ENCODE measurements at regions not wholly inside any gene's neighbourhood (a gene's known extent, or its start where the extent isn't known, plus 50 kb on each side); places are given as distances from the start of the nearest gene placed in this dataset.
A peak's percentile ranks its signal among the peaks of the same experiment; 100 is the strongest.

DNA sequence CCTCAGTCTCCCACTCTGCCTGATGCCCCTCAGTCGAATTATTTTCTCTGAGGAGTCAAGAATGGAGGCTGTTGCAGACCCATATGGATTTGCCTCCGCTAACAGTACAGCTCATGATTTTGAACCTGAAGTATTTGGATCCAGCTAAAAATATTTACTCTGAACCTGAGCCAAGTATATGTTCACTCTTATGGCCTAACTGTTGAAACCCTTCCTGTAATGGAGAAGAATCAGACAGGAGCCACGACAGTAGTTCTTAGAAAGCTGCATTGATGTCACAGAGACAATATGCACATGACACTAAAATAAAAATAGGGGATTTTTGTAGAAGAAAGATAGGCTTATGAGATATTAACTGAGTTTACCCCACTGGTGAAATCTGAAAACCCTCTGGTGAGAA lies 1128.3 kb upstream of the FLRT2 start:
- no peaks in the 10 kb centered on the region for H3K27me3 Mint-ChIP-seq (ENCODE audit: insufficient read depth, unreplicated experiment)
- Histone ChIP-seq H3K4me1 (no peaks in the 10 kb centered on the region), H3K9me3 (no peaks in the 10 kb centered on the region), H3K4me3 (ENCODE audit: low read depth, low read length) (no peak overlapping the region), H3K36me3 (ENCODE audit: control insufficient read depth, insufficient read depth, low read length) (no peaks in the 10 kb centered on the region), H3K27me3 (replicated peaks; ENCODE audit: control insufficient read depth, insufficient read depth, low read length) (no peaks in the 10 kb centered on the region)
- no peak overlapping the region for H3K27ac Mint-ChIP-seq (ENCODE audit: unreplicated experiment)
- peaks cover 6% of the 10 kb centered on the region for H3K4me1 Mint-ChIP-seq (ENCODE audit: low read depth, unreplicated experiment)
- intact Hi-C loops (cut with micrococcal nuclease; ENCODE audit: unreplicated experiment): no loop called here
- no peak overlapping the region for H3K4me3 Mint-ChIP-seq (ENCODE audit: unreplicated experiment)
- POLR2A ChIA-PET: no interaction called here
- no peak for DNase-seq
- peaks cover 10% of the 10 kb centered on the region for H3K9me3 Mint-ChIP-seq (ENCODE audit: unreplicated experiment)
- peaks cover 4% of the 10 kb centered on the region for H3K36me3 Mint-ChIP-seq (ENCODE audit: insufficient read depth, unreplicated experiment)
- no peak for TF ChIP-seq CTCF (IDR thresholded peaks at IDR 0.05; ENCODE audit: insufficient read depth in 1 of 2, low read depth in 1 of 2, low read length in 1 of 2, severe bottlenecking in 1 of 2, unreplicated experiment in 1 of 2)
- BruUV-seq (replicated peaks): no TSS peak
- CTCF ChIA-PET: no interaction called here

DNA sequence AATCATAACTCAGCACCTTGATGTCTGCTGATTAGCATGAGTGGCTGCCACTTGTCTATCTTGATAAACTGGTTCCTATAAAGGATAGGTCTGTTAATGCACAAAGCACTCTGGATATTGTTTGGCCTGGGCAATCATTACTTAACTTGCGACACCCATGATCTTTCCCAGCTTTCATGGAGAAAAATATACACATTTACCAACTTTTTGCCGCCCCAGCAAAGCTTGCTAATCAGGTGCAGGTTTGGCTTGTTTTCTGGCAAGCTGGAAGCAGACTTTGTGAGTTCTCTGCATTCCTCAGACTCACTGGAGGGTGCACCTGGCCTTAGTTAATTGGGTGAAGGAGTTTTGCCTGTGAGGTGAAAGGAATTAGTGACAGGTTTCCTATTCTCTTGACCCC lies 1126.4 kb upstream of the FLRT2 start:
- H3K4me3 ChIP-seq (ENCODE audit: low read depth, low read length): no peak overlapping the region
- no peaks in the 10 kb centered on the region for H3K4me1 ChIP-seq
- no peaks in the 10 kb centered on the region for H3K36me3 ChIP-seq (ENCODE audit: control insufficient read depth, insufficient read depth, low read length)
- peak overlapping the region; percentile 72 for H3K27ac Mint-ChIP-seq (ENCODE audit: unreplicated experiment)
- H3K36me3 Mint-ChIP-seq (ENCODE audit: insufficient read depth, unreplicated experiment): peaks cover 4% of the 10 kb centered on the region
- peak in 1 of 2 experiments; percentile 61 for DNase-seq
- BruUV-seq (replicated peaks): no TSS peak
- POLR2A ChIA-PET: no interaction called here
- no peak overlapping the region for H3K4me3 Mint-ChIP-seq (ENCODE audit: unreplicated experiment)
- TF ChIP-seq CTCF (IDR thresholded peaks at IDR 0.05; ENCODE audit: insufficient read depth in 1 of 2, low read depth in 1 of 2, low read length in 1 of 2, severe bottlenecking in 1 of 2, unreplicated experiment in 1 of 2): no peak
- intact Hi-C loops (cut with micrococcal nuclease; ENCODE audit: unreplicated experiment): no loop called here
- no peaks in the 10 kb centered on the region for H3K27me3 ChIP-seq (replicated peaks; ENCODE audit: control insufficient read depth, insufficient read depth, low read length)
- H3K4me1 Mint-ChIP-seq (ENCODE audit: low read depth, unreplicated experiment): peaks cover 6% of the 10 kb centered on the region
- CTCF ChIA-PET: no interaction called here
- no peaks in the 10 kb centered on the region for H3K27me3 Mint-ChIP-seq (ENCODE audit: insufficient read depth, unreplicated experiment)
- no peaks in the 10 kb centered on the region for H3K9me3 ChIP-seq
- H3K9me3 Mint-ChIP-seq (ENCODE audit: unreplicated experiment): no peaks in the 10 kb centered on the region

GRCh38 chr14:84404246-84404645 lies 1125.7 kb upstream of the FLRT2 start:
- Histone ChIP-seq H3K4me3 (ENCODE audit: low read depth, low read length) (no peak overlapping the region), H3K27me3 (replicated peaks; ENCODE audit: control insufficient read depth, insufficient read depth, low read length) (no peaks in the 10 kb centered on the region), H3K9me3 (no peaks in the 10 kb centered on the region), H3K4me1 (no peaks in the 10 kb centered on the region), H3K36me3 (ENCODE audit: control insufficient read depth, insufficient read depth, low read length) (no peaks in the 10 kb centered on the region)
- BruUV-seq (replicated peaks): no TSS peak
- Mint-ChIP-seq H3K27me3 (ENCODE audit: insufficient read depth, unreplicated experiment) (no peaks in the 10 kb centered on the region), H3K4me1 (ENCODE audit: low read depth, unreplicated experiment) (peaks cover 6% of the 10 kb centered on the region), H3K36me3 (ENCODE audit: insufficient read depth, unreplicated experiment) (peaks cover 4% of the 10 kb centered on the region), H3K9me3 (ENCODE audit: unreplicated experiment) (no peaks in the 10 kb centered on the region), H3K4me3 (ENCODE audit: unreplicated experiment) (no peak overlapping the region), H3K27ac (ENCODE audit: unreplicated experiment) (peak overlapping the region; percentile 72)
- intact Hi-C loops (cut with micrococcal nuclease; ENCODE audit: unreplicated experiment): no loop called here
- CTCF ChIA-PET: no interaction called here
- no peak for TF ChIP-seq CTCF (IDR thresholded peaks at IDR 0.05; ENCODE audit: insufficient read depth in 1 of 2, low read depth in 1 of 2, low read length in 1 of 2, severe bottlenecking in 1 of 2, unreplicated experiment in 1 of 2)
- POLR2A ChIA-PET: no interaction called here
- no peak for DNase-seq

Data from Caco-2 (cell line).